CD8-positive, alpha-beta memory T cell (primary cell): ENCODE measurements at regions not wholly inside any gene's neighbourhood (a gene's known extent, or its start where the extent isn't known, plus 50 kb on each side); places are given as distances from the start of the nearest gene placed in this dataset.

Source experiments
- CTCF ChIA-PET: fragments of 350-600 bp; sonication (Branson Sonifier 250); formaldehyde crosslinking; loops from one replicate; lab custom pipeline; 2021; ENCODE audit warnings: antibody characterized with exemption; lab: Charles Lee
- POLR2A ChIA-PET: fragments of 350-600 bp; sonication (Branson Sonifier 250); formaldehyde crosslinking; loops from one replicate; lab custom pipeline; 2021; ENCODE audit warnings: antibody characterized with exemption; lab: Charles Lee
- DNase-seq, 5 donors: peaks; one replicate each; pipeline versions ENCODE4 v3.0.0 to v3.0.0-alpha.2; 2020 to 2022; ENCODE audit warnings: mixed read lengths in 1 of 5
- H3K27ac ChIP-seq: one replicate; pipeline ENCODE4 v1.7.0; 2013; ENCODE audit warnings: low read depth, mild to moderate bottlenecking, low read length, moderate library complexity
- H3K27me3 ChIP-seq: 2 replicates; pipeline ENCODE4 v1.7.0; 2013; ENCODE audit warnings: low read length, mild to moderate bottlenecking; ENCODE audit not compliant: insufficient read depth, poor library complexity, severe bottlenecking
- H3K36me3 ChIP-seq: 2 replicates; pipeline ENCODE4 v1.7.0; 2013; ENCODE audit warnings: mild to moderate bottlenecking, low read length, moderate library complexity; ENCODE audit not compliant: insufficient read depth
- H3K4me1 ChIP-seq: 2 replicates; pipeline ENCODE4 v1.7.0; 2013; ENCODE audit warnings: mild to moderate bottlenecking, low read length, moderate library complexity; ENCODE audit not compliant: insufficient read depth
- H3K4me3 ChIP-seq: 2 replicates; pipeline ENCODE4 v1.7.0; 2013; ENCODE audit warnings: mild to moderate bottlenecking, low read length
- H3K9me3 ChIP-seq: 2 replicates; pipeline ENCODE4 v1.7.0; 2013; ENCODE audit warnings: mild to moderate bottlenecking, low read length
- H3K27ac Mint-ChIP-seq, 8 donors: one replicate each; pipeline ENCODE4 v1.8.0; 2020 to 2021; ENCODE audit warnings: mixed read lengths in 8 of 8, mild to moderate bottlenecking in 6 of 8, inconsistent platforms in 3 of 8, moderate library complexity in 3 of 8
- H3K27me3 Mint-ChIP-seq, 2 donors: one replicate each; pipeline ENCODE4 v1.8.0; 2020 to 2021; ENCODE audit warnings: mixed read lengths in 2 of 2, mild to moderate bottlenecking in 1 of 2, moderate library complexity in 1 of 2
- H3K36me3 Mint-ChIP-seq, 3 donors: one replicate each; pipeline ENCODE4 v1.8.0; 2020 to 2021; ENCODE audit warnings: mixed read lengths in 3 of 3, inconsistent platforms in 1 of 3, mild to moderate bottlenecking in 1 of 3
- H3K4me1 Mint-ChIP-seq, 3 donors: one replicate each; pipeline ENCODE4 v1.8.0; 2020 to 2021; ENCODE audit warnings: mixed read lengths in 3 of 3, inconsistent platforms in 1 of 3, mild to moderate bottlenecking in 1 of 3
- H3K4me3 Mint-ChIP-seq, 7 donors: one replicate each; pipeline ENCODE4 v1.8.0; 2020 to 2021; ENCODE audit warnings: mixed read lengths in 7 of 7, mild to moderate bottlenecking in 6 of 7, moderate library complexity in 4 of 7, inconsistent platforms in 2 of 7
- H3K9me3 Mint-ChIP-seq, 5 donors: one replicate each; pipeline ENCODE4 v1.8.0; 2020 to 2022; ENCODE audit warnings: mixed read lengths in 5 of 5, mild to moderate bottlenecking in 3 of 5, moderate library complexity in 2 of 5, inconsistent platforms in 1 of 5

DNA sequence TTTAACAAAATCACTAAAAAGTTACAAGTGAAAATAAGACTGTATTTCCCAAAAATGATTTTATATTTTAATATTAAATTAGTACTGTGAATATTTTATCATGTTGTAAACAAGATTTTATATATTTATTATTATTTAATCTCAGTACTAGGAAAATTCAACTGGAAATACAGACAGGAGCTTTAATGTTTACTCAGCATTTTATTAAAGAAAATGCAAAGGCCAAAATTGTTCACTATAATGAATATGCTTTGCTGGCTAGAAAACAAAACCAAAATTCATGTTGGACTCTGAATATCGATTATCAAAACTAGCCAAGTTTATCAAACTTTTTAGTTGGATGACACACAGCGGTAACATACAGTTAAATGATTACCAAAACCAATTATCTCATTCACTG is 782.3 kb downstream of the AMY1C start:
- Mint-ChIP-seq H3K9me3 (peaks cover 2 to 26% (median 10%) of the 10 kb centered on the region in 5 donors), H3K27ac (no peak overlapping the region), H3K36me3 (no peaks in the 10 kb centered on the region), H3K4me1 (no peaks in the 10 kb centered on the region), H3K27me3 (no peaks in the 10 kb centered on the region), H3K4me3 (no peak overlapping the region)
- H3K4me3 ChIP-seq = no peak overlapping the region
- POLR2A ChIA-PET = no interaction called here
- H3K9me3 ChIP-seq = no peaks in the 10 kb centered on the region
- H3K4me1 ChIP-seq = no peaks in the 10 kb centered on the region
- no peak overlapping the region for H3K27ac ChIP-seq
- H3K27me3 ChIP-seq = no peaks in the 10 kb centered on the region
- CTCF ChIA-PET = no interaction called here
- no peaks in the 10 kb centered on the region for H3K36me3 ChIP-seq
- no peak for DNase-seq

- no peak for DNase-seq
- Histone ChIP-seq H3K4me3 (no peak overlapping the region), H3K36me3 (no peaks in the 10 kb centered on the region), H3K27ac (no peak overlapping the region), H3K9me3 (no peaks in the 10 kb centered on the region), H3K4me1 (no peaks in the 10 kb centered on the region), H3K27me3 (no peaks in the 10 kb centered on the region)
- H3K36me3 Mint-ChIP-seq = no peaks in the 10 kb centered on the region
- CTCF ChIA-PET = no interaction called here
- H3K9me3 Mint-ChIP-seq = peaks cover 0 to 26% (median 16%) of the 10 kb centered on the region in 5 donors
- H3K4me1 Mint-ChIP-seq = no peaks in the 10 kb centered on the region
- POLR2A ChIA-PET = no interaction called here
- H3K4me3 Mint-ChIP-seq = no peak overlapping the region
- H3K27me3 Mint-ChIP-seq = no peaks in the 10 kb centered on the region
- H3K27ac Mint-ChIP-seq = no peak overlapping the region
Observed at GRCh38 chr1:104574620-104575019, 824.9 kb downstream of the AMY1C start.

GRCh38 chr1:104592926-104593325 is 843.2 kb downstream of the AMY1C start:
- no peak overlapping the region for H3K4me3 ChIP-seq
- DNase-seq = no peak
- H3K9me3 ChIP-seq = no peaks in the 10 kb centered on the region
- H3K27ac Mint-ChIP-seq = no peak overlapping the region
- H3K4me1 ChIP-seq = no peaks in the 10 kb centered on the region
- POLR2A ChIA-PET = no interaction called here
- H3K27ac ChIP-seq = no peak overlapping the region
- peaks cover 5 to 18% (median 7%) of the 10 kb centered on the region in 5 donors for H3K9me3 Mint-ChIP-seq
- H3K27me3 Mint-ChIP-seq = no peaks in the 10 kb centered on the region
- H3K4me3 Mint-ChIP-seq = no peak overlapping the region
- H3K4me1 Mint-ChIP-seq = no peaks in the 10 kb centered on the region
- H3K27me3 ChIP-seq = no peaks in the 10 kb centered on the region
- H3K36me3 ChIP-seq = no peaks in the 10 kb centered on the region
- CTCF ChIA-PET = no interaction called here
- H3K36me3 Mint-ChIP-seq = no peaks in the 10 kb centered on the region

- Histone ChIP-seq H3K27me3 (no peaks in the 10 kb centered on the region), H3K36me3 (no peaks in the 10 kb centered on the region), H3K27ac (no peak overlapping the region), H3K4me1 (no peaks in the 10 kb centered on the region), H3K9me3 (no peaks in the 10 kb centered on the region), H3K4me3 (no peak overlapping the region)
- POLR2A ChIA-PET = no interaction called here
- CTCF ChIA-PET = no interaction called here
- Mint-ChIP-seq H3K4me3 (no peak overlapping the region), H3K4me1 (no peaks in the 10 kb centered on the region), H3K36me3 (no peaks in the 10 kb centered on the region), H3K27me3 (no peaks in the 10 kb centered on the region), H3K9me3 (peaks cover 4 to 15% (median 5%) of the 10 kb centered on the region in 5 donors), H3K27ac (no peak overlapping the region)
- DNase-seq = no peak
Observed at GRCh38 chr1:104593413-104594187, 843.9 kb downstream of the AMY1C start.

DNA sequence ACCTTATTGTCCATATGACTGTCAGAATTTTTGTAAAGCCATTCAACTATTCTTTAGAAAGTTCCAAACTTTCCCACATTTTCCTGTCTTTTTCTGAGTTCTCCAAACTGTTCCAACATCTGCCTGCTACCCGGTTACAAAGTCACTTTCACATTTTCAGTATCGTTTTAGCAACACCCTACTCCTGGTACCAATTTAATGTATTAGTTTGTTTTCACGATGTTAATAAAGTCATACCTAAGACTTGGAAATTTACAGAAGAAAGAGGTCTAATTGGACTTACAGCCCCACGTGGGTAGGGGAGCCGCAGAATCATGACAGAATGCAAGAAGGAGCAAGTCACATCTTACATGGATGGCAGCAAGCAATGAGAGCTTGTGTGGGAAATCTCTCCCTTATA is 867.8 kb downstream of the AMY1C start:
- CTCF ChIA-PET = no interaction called here
- no peak overlapping the region for H3K4me3 Mint-ChIP-seq
- POLR2A ChIA-PET = no interaction called here

DNA sequence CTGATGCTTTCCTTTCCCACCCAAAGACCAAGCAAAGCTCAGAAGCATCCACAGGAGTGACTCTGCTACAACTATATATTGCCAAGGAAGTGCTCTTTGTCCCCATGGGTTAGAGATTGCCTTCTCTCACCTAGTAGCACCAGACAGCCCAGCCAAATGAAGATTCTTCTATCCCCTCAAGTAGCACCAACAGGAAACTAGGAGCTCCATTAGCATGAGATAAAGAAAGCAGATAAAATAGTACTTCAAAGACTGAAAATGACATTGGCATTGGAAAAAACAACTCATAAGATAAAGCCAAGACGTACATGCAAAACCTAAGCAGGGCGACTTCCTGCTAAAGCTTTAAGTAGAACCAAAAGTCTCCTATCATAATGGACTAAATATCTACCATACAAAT is 871.5 kb downstream of the AMY1C start:
- H3K9me3 Mint-ChIP-seq = peaks cover 13 to 41% (median 26%) of the 10 kb centered on the region in 5 donors
- no peaks in the 10 kb centered on the region for H3K4me1 ChIP-seq
- H3K27me3 ChIP-seq = no peaks in the 10 kb centered on the region
- no peak for DNase-seq
- no peaks in the 10 kb centered on the region for H3K4me1 Mint-ChIP-seq
- no peak overlapping the region for H3K27ac ChIP-seq
- H3K36me3 ChIP-seq = no peaks in the 10 kb centered on the region
- no peaks in the 10 kb centered on the region for H3K9me3 ChIP-seq
- H3K4me3 Mint-ChIP-seq = no peak overlapping the region
- ChIA-PET CTCF (no interaction called here), POLR2A (no interaction called here)
- peaks cover 0 to 4% (median 0%) of the 10 kb centered on the region in 3 donors for H3K36me3 Mint-ChIP-seq
- H3K27ac Mint-ChIP-seq = no peak overlapping the region
- H3K27me3 Mint-ChIP-seq = peaks cover 0 to 1% of the 10 kb centered on the region in 2 donors
- H3K4me3 ChIP-seq = no peak overlapping the region

More for the DNA sequence above, 867.8 kb downstream of the AMY1C start:
- no peaks in the 10 kb centered on the region for H3K4me1 Mint-ChIP-seq
- H3K9me3 Mint-ChIP-seq = peaks cover 20 to 45% (median 33%) of the 10 kb centered on the region in 5 donors
- H3K27me3 ChIP-seq = no peaks in the 10 kb centered on the region
- H3K27ac ChIP-seq = no peak overlapping the region
- H3K4me1 ChIP-seq = no peaks in the 10 kb centered on the region
- no peaks in the 10 kb centered on the region for H3K36me3 ChIP-seq
- H3K27me3 Mint-ChIP-seq = peaks cover 0 to 1% of the 10 kb centered on the region in 2 donors
- DNase-seq = no peak
- H3K4me3 ChIP-seq = no peak overlapping the region
- H3K9me3 ChIP-seq = no peaks in the 10 kb centered on the region
- H3K36me3 Mint-ChIP-seq = peaks cover 0 to 4% (median 0%) of the 10 kb centered on the region in 3 donors
- H3K27ac Mint-ChIP-seq = no peak overlapping the region

GRCh38 chr1:104624538-104624937 is 874.8 kb downstream of the AMY1C start:
- Mint-ChIP-seq H3K27me3 (no peaks in the 10 kb centered on the region), H3K9me3 (peaks cover 7 to 40% (median 15%) of the 10 kb centered on the region in 5 donors), H3K27ac (no peak overlapping the region), H3K4me3 (no peak overlapping the region), H3K36me3 (no peaks in the 10 kb centered on the region), H3K4me1 (no peaks in the 10 kb centered on the region)
- no peaks in the 10 kb centered on the region for H3K36me3 ChIP-seq
- no peaks in the 10 kb centered on the region for H3K4me1 ChIP-seq
- H3K4me3 ChIP-seq = no peak overlapping the region
- H3K27me3 ChIP-seq = no peaks in the 10 kb centered on the region
- ChIA-PET POLR2A (no interaction called here), CTCF (no interaction called here)
- no peak overlapping the region for H3K27ac ChIP-seq
- H3K9me3 ChIP-seq = no peaks in the 10 kb centered on the region
- no peak for DNase-seq

GRCh38 chr1:104629589-104629988 is 879.9 kb downstream of the AMY1C start:
- POLR2A ChIA-PET = no interaction called here

More at GRCh38 chr1:104629589-104629988, 879.9 kb downstream of the AMY1C start:
- CTCF ChIA-PET = no interaction called here
- Mint-ChIP-seq H3K4me3 (no peak overlapping the region), H3K27ac (no peak overlapping the region), H3K4me1 (no peaks in the 10 kb centered on the region), H3K36me3 (no peaks in the 10 kb centered on the region), H3K9me3 (peaks cover 2 to 37% (median 6%) of the 10 kb centered on the region in 5 donors), H3K27me3 (no peaks in the 10 kb centered on the region)
- Histone ChIP-seq H3K27me3 (no peaks in the 10 kb centered on the region), H3K27ac (no peak overlapping the region), H3K9me3 (no peaks in the 10 kb centered on the region), H3K36me3 (no peaks in the 10 kb centered on the region), H3K4me3 (no peak overlapping the region), H3K4me1 (no peaks in the 10 kb centered on the region)
- DNase-seq = no peak
